Omental fat pad (tissue), 3 donors: ENCODE measurements at regions not wholly inside any gene's neighbourhood (a gene's known extent, or its start where the extent isn't known, plus 50 kb on each side); places are given as distances from the start of the nearest gene placed in this dataset.

ENCODE experiments used
- ATAC-seq: fragments of 150-250 bp; one replicate; pipeline ENCODE4 v1.9.1; 2016; ENCODE audit warnings: mild to moderate bottlenecking, moderate library complexity; ENCODE audit not compliant: low FRiP score
- DNase-seq: peaks from one replicate; pipeline ENCODE4 v3.0.0-alpha.2; 2019; ENCODE audit warnings: low spot score
- CTCF ChIP-seq, 3 donors: fragments of 450-650 bp; IDR thresholded peaks; one replicate each; pipeline ENCODE4 v1.5.1; 2016 to 2017; ENCODE audit warnings: antibody characterized with exemption in 3 of 3, mild to moderate bottlenecking in 3 of 3, moderate library complexity in 2 of 3

DNA sequence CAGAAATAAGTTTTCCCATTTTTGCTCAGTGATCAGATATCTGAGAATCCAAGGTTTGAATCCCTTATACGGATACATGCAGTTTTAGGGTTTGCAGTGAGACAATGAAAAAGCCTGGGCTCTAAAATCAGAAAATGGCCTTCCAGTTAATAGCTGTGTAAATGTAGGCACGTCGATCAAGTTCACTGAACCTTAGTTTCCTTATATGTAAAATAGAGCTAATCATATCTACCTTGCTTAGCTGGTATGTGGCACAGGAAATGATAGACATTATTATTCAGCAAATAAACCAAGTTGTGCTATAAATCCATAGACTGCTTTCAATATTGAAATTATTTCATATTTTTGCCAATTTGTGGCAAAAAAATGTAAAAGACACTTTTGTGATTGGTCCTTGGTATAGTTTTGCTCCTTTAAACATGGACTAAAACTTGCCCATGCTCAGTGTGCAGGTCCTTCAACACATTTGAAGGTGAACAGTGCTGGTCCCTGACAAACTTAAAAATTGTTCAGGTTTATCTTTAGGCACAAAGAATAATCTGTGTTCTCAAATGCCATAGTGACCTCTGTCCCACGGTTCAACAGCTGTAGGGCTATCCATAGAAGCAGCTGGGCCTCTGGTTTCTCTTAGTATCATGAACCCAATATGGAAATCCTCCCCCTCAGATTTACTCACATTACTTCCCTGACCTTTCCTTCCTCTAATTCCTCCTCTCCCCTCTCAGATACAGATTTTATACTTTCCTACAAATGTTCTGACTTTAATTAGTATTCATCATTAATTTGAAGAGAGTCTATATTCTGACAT, 51.0 kb downstream of the CCDC54 start:
- ATAC-seq (no peak), DNase-seq (no peak)
- no peak for TF ChIP-seq CTCF (IDR thresholded peaks at IDR 0.05)

DNA sequence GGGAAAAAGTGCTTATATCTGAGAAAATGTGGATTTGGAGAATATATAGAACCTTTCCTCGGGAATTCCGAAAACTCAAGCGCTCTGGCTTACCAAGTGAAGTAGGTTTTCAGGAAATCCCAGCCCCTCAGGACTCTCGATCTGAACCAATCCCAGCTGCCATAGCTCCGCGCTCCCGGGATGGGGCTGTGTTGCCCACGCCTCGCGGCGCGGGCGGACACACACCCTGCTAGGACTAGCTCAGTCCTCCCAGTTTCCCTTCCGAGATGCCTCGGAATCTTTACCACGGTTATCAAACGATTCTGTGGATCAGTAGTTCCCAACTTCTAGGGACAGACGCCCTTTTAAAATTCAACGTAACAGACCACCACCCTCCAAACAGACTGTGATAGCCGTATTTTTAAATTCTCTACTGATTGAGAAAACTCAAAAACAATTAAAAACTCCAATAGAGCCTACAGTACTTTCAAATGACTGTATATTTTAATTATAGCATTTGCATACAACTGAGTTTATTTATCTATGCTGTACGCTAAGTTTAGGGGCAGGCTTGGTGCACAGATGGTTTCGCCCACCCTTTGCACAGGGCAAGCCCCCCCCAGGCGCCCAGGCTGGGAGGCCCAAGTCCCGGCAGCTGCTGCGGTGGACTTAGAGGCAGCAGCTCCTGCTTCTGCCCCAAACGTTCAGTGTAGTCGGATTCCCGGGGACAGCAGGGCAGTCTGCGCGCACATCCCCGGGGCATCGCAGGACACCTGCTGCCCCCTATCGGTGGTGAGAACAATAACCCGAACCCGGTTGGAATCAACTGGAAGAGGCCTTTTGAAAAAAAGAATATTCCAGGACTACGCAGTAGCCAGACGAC, 52.3 kb downstream of the CCDC54 start:
- DNase-seq (peak; percentile 42), ATAC-seq (peak; percentile 84)
- peak in 1 of 3 donors; percentile 29 for TF ChIP-seq CTCF (IDR thresholded peaks at IDR 0.05)

DNA sequence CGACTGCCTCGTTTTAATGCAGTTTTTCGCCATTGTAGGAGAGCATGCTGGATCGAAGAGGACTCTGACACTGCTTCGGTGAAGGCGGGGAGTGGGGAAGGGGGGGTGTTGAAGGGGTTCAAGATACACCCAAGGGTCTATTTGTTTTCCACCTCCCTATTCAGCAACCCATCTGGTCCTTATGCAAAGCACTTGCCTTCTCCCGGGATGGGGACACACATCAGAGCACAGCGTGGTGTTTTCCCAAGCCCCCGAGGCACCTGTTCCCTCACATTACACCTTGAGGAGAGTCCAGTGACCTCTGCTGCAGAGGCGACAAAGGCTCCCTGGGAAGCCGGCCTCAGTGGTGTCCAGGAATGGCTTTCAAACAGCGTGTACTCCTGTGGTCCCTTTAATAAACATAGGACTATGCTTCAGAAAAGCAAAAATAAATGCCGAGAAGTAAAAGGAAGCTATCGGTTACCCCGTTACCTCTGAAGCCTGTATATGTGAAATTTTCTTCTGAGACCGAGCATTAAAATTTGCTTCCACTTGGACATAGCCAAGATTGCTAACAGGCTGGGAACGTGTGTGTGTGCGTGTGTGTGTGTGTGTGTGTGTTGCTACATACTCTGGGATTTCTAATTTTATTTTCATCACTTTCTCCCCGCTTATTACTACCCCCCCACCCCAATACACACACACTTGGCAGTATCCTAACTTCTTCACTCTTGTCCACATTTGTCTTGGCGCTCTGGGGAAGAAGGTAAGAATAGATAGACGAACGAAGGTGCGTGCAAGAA, 53.2 kb downstream of the CCDC54 start:
- DNase-seq: no peak
- ATAC-seq: no peak
- no peak for TF ChIP-seq CTCF (IDR thresholded peaks at IDR 0.05)

DNA sequence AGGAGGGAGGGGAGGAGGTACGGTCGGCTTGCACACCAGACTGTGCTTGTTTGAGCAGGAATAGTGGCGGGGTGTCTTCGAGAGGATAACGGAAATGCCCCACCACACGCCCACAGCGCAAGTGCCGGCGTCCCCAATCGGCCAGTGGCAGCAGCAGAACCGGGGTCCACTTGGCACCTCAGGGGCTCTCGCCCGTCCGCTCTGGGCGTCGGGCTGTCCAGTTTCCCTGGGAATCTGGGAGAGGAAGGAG, 53.7 kb downstream of the CCDC54 start:
- DNase-seq: no peak
- ATAC-seq: no peak
- TF ChIP-seq CTCF (IDR thresholded peaks at IDR 0.05): no peak

GRCh38 chr3:107431246-107432012, 54.2 kb downstream of the CCDC54 start:
- DNase-seq: no peak
- peak; percentile 61 for ATAC-seq
- no peak for TF ChIP-seq CTCF (IDR thresholded peaks at IDR 0.05)

GRCh38 chr3:107432013-107432515, 54.8 kb downstream of the CCDC54 start:
- DNase-seq (no peak), ATAC-seq (no peak)
- TF ChIP-seq CTCF (IDR thresholded peaks at IDR 0.05): no peak
